Activated T-cell treated with anti-CD3 and anti-CD28 coated beads for 48 hours (primary cell): ENCODE measurements at regions not wholly inside any gene's neighbourhood (a gene's known extent, or its start where the extent isn't known, plus 50 kb on each side); places are given as distances from the start of the nearest gene placed in this dataset.
"Not testable (repeated sequence)": the region's sequence is repeated elsewhere in the genome, so short reads cannot be mapped to it uniquely, and the experiment has no call there.

Source experiments
- DNase-seq: peaks from one replicate; pipeline ENCODE4 v3.0.0-alpha.2; 2020; ENCODE audit warnings: low read depth

DNA sequence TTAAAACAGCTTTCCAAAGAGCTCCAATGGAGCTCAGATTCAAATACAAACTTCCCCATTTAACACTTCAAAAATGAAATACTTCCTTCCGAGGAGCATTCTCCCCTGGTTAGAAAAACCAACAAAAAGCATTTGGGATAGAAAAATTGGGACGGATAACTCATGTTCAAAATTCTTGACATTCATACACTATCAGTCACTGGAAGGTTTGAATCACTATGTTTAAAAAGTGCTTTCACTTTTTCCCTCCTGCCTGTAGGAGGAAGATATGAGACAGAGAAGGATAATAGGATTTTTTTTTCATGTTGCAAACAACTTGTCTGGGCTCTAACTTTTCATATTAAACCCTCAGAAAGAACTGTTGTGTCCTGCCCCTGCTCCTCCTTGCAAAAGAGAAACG lies 412.0 kb downstream of the ACTL7B start:
- no peak for DNase-seq

DNA sequence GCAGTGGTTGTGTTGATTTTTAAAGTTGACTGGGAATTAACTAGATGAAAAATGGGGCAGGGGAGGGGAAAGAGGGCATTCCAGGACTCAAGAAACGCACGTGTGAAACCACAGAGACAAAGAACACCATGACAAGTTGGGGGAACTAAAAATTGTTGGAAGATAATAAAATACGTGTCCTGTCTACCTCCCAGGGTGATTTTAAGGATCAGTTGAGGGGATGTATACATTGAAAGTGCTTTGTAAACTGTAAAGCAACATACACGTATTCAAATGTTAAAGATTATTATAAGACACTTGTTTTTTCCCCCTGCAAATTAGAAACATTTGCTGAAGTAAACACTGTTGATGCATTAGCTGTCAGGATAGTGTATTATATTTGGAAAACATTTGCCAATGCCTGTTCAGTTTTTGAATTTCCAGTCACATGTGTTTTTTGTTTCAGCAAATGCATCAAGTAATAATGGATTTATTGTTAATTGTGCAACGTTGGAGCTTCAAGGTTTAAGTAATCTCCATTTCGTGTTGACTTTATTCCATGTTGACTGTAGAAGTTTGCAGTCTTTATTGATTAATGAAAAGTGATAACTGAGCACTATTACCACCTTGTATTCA lies 412.7 kb downstream of the ACTL7B start:
- DNase-seq = no peak

DNA sequence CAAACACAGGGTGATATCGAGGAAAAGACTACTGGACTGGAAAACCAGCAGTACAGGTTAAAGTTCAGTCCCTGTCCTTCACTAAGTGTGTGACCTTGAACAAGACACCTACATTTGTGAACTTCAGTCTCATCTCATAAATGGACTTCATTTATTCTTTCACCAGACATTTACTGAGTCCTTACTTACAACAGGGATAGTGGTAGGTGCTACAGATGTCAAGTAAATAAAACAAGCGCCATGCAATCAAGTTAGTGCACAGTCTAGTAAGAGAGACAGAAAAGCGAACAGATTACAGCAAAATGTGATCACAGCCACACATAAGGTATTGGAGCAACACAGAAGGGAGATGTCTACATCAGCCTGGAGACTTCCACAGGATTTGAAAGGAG lies 413.2 kb downstream of the ACTL7B start:
- no peak for DNase-seq

DNA sequence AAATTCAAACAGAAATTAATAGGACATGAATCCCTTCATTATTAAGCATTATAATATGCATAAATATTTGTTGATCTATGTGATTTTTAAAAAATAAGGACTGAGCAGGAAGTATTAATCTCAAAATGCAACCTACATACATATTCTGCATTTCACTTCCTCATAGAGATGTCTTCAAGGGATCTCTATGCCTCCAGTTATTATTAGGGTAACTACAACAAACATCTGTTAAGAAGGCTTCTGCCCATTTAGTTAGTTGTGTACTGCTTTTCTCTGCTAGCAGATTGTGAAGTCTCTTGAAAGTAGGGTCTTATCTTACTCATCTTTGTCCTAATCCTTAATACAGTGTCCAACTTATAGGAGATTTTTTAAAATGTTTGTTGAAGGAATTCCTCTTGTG lies 414.1 kb downstream of the ACTL7B start:
- no peak for DNase-seq

DNA sequence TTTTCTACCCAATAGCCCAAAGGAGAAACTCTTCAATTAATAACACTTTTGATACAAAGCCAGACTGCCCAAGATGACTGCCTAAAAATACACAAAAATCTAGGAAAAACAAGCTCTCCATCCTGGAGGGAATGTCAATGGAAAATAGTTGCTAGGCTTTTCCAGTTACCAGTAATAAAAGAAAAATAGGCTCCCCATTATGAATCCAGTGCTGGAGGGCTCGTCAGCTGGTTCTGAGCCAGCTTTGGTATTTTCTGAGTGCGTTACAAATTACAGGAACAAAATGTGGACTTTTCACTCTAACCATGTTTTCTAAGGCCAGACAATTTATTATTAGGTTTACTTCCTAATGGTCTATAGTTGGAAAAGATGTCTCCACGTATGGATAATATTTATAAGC lies 414.5 kb downstream of the ACTL7B start:
- no peak for DNase-seq

DNA sequence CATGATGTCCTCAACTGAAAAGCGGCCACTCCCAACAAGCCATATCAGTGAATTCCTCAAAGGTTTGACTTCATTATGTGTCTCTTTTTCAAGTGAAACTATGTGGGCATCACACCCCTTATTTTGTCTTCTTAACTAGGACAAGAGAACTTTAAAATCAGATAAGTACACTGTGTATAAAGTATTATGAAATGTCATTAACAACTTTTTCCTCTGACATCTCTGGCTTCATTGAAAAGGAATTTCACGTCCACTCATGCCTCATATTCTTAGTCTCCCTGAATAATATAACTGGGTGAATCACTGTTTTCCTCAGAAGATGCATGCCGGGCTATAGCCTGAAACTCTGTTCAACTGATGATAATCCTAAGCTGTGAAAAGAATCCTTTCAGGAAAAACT lies 415.8 kb downstream of the ACTL7B start:
- DNase-seq = no peak

DNA sequence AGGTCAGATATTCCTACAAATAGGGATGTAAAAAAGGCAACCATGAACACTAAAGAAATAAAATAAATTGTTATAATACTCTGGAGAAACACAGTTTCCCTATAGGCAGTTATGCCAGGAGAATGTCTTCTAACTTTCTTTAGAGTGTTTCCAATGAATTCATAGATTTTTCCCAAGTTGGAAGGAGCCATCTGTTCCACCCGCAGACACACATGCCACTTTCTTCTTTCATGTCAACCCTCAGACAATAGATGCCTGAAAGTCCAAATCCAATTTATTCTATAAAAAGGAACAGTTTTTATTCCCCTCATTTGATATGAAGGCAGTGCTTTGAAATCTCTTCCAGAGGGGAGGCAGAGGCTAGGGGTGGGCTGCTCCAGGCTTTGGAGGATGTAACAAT lies 418.1 kb downstream of the ACTL7B start:
- no peak for DNase-seq

DNA sequence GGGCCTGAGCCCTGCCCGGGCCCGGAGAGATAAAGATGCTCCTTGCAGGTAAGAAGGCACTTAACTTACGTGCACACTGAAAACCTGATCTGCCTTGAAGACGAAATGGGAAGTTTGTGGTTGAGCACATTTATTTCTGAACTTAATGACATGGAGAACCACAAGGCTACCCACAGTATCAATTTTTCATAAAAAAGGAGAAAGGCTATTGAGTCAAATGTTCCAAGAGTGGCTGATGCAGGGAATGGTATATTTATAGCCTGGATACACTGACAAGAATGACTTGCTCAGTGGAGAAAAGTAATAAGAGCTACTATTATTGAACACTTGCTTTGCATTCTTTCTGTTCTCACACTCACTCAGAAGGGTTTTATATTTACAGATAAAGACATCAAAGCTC lies 419.3 kb downstream of the ACTL7B start:
- no peak for DNase-seq

DNA sequence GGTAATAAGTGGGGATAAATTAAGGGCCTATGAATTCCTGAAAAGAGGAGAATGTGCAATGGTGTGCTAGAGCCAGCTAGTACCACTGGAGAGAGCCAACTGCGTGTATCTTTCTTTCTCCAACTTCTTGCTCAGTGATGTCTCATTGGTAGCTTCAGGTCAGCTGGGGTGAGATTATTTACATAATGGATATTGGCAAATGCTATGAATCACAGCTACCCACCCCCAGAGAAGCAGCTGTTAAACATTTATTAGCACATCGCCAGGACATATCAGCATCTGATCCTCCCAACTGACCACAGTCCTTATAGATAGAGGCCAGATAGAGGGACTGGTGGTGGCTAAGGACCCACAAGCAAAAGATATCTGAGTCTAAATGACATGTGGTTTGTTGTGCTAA lies 421.3 kb downstream of the ACTL7B start:
- no peak for DNase-seq

DNA sequence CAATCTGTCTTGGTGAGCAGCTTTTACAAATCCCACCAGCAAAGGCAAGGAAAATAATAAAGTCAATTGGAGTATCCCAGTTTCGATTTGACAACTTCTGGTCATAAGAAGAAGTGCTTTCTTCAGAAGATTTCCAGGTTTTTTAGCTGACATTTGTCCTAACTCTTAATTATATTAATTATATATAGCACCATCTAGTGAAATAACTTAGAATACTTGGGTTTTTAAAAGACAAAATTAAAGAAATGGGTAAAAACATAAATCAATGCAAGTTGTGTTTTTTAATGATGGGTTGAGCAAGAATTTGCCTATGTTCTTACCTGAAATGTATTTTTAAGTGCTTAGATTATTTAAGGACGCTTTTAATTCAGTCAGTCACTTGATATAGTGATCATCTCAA lies 421.8 kb downstream of the ACTL7B start:
- no peak for DNase-seq

DNA sequence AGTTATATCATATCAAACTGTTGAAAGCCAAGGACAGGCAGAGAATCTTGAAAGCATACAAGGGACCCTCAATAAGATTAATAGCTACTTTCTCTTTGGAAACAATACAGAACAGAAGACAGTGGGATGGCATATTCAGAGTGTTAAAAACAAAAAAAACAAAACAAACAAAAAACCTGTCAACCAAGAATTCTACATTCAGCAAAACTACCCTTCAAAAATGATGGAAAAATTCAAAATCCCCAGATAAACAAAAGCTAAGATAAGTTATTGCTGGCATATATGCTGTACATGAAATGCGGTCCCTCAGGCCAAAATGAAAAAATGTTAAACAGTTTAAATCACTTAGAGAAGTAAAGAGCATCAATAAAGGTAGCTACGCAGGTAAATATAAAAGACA lies 425.1 kb downstream of the ACTL7B start:
- DNase-seq = no peak

DNA sequence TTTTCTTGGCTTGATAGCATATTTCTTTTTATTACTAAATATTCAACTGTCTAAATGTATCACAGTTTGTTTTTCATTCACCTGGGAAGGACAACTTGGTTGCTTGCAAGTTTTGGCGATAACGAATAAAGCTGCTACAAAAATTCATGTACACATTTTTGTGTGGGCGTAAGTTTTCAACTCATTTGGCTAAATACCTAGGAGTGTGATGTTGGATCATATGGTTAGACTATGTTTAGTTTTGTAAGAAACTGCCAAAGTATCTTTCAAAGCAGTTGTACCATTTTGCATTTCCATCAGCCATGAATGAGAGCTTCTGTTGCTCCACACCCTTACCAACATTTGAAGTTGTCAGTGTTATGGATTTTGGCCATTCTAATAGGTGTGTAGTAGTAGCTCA lies 428.0 kb downstream of the ACTL7B start:
- DNase-seq = no peak

DNA sequence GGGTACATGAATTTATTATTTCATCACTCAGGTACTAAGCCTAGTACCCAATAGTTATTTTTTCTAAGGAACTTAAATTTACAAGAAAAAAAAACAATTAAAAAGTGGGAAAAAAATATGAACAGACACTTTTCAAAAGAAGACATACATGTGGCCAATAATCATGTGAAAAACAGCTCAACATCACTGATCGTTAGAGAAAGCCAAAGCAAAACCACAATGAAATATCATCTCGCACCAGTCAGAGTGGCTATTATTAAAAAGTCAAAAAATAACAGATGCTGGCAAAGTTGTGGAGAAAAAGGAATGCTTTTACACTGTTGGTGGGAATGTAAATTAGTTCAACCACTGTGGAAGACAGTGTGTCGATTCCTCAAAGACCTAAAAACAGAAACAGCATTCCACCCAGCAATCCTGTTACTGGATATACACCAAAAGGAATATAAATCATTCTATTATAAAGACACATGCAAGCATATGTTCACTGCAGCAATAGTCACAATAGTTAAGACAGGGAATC lies 429.3 kb downstream of the ACTL7B start:
- not testable (repeated sequence) for DNase-seq

DNA sequence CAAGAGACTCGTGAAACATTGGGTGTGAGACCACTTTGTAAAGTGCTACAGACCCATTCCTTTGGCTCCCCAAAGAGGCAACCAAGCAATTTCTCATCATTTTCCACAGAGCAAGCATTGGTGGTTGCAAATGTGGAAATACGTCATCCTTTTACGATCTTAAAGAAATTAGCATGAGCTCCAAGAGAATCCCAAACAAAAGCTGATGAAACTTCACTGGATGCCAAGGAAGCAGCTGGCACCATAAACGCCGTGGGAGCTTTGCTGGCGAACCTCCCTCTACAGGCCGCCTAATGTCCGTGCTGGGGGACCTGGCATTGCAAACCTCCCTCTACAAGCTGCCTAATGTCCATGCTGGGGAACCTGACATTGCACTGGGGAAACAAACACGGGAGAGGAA lies 432.4 kb downstream of the ACTL7B start:
- no peak for DNase-seq

DNA sequence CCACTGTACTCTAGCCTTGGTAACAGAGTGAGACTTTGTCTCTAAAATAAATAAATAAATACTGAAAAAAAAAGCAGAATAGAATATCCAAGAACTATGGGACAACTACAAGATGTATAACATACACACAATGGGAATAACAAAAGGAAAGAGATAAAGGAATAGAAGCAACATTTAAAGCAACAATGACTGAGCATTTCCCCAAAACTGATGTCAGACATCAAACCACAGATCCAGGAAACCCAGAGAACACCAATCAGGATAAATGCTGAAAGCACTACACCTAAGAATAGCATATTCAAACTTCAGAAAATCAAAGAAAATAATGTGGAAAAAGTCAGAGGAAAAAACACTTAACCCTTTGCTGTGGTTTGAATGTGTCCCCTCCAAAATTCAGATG lies 436.4 kb downstream of the ACTL7B start:
- no peak for DNase-seq

DNA sequence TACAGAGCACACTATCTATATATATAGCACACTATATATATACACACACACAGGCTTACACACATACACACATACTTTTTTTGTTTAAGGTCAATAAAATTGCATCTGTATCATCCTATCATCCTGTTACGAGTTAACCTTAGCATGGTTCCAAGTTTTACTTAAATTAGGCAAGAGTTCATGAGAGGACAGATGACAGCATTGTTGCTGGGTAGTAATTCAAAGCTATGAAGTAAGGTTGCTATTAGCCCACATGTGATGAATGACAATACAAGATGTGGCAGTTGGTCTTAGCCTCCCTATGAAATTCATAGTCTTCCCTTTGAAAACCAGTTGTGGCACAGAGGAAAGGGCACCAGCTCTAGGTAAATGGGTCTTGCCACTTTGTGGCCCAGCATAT lies 438.1 kb downstream of the ACTL7B start:
- no peak for DNase-seq

DNA sequence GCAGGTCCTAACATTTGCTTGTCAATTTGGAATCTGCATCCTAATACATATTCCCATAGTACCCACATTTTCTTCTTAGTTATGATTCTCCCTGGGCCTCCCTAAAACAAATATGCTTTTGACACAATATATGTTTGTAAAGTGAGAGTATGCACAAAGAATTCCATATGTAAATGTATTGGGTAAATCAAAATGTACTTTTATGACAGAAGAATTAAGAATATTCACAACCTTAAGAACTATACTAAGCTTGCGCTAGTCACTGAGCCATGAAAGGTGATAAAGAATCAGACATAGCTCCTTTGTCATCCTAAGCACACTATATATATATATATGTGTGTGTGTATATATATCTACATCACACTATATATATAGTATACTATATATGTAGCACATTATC lies 438.5 kb downstream of the ACTL7B start:
- no peak for DNase-seq

DNA sequence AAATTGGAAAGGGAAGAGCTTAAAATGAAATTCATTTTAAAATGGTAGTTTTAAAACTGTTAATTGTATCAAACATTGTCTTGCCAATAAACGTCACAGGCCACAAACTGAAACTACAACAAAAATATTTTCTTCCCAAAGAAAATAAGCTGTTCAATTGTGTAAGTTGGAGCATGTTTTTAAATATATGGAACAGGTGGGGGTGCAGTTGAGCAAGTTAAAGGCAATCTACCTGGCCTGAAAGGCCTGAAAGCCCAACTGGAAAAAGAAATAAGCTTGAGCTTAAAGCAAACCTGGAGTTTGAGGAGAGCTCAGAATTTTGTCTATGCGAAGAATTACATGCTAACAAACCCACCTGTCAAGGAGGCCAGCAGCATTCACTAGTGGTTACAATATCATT lies 439.5 kb downstream of the ACTL7B start:
- DNase-seq = no peak

DNA sequence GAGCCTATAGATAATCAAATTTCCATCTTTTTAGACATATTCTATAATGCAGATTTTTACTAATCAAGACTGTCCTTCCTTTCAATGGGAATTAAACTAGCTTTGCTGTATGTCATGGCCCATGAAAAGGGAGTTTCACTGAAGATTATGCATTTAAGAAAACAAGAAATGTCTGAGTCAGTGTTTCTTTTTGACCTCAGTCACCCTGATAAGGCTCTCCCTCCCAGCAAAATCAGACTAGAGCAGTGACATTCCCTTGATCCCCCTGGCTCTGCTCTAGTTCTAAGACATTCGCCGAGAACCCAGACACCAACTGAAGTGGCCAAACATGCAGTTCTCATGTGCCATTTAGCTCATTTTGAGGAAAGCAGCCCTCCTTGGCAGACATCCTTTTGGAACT lies 442.0 kb downstream of the ACTL7B start:
- no peak for DNase-seq

DNA sequence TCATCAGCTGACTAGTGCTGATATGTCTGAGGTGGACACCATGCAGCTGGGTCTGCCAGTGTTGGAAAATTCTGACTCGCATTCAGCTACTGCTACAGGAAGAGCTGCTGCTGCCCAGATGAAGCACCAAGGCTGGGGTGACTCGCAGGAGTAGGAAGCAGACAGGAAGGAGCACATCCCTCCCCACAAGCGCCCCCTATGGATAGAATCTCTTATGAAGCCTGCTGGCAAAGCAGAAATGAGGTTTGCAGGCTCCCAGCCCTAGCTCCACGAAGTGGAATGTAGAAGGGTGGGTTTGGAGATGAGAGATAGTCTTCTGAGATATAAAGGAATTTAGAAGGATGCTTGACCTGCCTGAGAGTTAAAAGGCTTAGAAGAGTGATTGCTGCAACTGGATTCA lies 443.0 kb downstream of the ACTL7B start:
- DNase-seq = no peak

DNA sequence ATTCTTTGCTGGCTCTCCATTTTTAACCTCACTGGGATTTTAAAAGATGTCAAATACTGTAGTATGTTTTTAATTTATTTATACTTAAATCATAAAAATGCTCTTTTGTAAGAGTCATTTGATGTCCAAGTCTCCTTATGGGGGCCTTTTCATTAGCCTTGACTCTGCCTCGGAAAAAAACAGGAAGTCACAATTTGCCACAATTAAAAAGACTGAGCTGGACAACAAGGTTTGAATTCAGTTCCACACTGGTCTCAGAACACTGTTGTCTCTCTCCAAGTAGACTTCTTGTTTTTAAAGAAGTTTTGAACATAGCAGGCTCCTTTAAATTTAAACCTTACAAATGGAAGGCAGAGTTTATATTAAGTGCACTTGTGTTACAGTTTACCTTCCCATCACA lies 444.2 kb downstream of the ACTL7B start:
- no peak for DNase-seq

DNA sequence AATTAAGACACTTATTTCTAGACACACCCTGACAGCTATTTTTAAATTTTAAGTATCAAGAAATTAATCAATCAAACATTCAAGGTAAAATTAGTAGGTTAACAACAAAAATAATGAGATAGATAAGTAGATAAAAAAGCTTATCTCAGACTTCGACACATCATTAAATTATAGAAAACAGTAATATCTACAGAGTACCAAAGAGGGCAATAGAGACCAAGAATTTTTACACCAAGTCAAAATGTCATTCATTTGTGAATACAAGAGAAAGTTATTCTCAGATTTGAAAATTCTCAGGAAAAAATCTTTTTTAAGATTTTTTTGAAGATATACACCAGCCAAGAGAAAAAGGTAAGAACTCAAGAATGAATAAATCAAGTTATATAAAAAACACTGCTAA lies 445.6 kb downstream of the ACTL7B start:
- DNase-seq = no peak

DNA sequence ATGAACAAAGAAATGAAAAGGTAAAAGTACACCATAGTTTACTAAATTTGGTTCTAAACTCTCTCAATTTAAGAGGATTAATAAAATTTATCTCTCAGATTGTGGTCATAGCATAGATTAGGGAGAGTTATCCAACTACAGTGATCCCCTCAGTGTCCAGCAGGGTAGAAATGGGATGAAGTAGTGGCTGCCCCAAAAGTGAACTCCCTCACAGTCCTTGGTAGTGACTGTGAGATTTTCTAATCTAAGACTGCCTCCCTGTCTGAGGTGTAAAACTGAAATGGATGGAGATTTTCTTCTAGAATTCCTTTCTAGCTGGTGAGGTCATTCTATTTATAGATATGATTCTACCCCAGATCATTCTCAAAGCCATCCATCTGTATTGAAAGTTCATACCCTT lies 455.5 kb downstream of the ACTL7B start:
- no peak for DNase-seq

DNA sequence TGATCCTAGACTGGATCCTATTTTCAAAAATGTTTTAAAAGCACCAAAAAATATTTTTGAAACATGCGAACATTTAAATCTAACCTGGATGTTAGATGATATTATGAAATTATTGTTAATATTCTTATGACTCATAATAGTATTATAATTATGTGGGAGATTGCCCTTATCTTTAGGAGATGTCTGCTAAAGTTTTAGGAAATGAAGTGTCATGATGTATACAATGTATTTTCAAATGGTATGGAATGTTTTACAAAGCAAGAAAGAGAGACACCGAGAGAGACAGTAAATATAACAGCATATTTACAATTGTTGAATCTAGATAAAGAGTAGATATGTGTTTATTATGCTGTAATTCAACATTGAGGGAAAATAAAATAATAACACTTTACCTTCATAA lies 455.9 kb downstream of the ACTL7B start:
- DNase-seq = no peak

DNA sequence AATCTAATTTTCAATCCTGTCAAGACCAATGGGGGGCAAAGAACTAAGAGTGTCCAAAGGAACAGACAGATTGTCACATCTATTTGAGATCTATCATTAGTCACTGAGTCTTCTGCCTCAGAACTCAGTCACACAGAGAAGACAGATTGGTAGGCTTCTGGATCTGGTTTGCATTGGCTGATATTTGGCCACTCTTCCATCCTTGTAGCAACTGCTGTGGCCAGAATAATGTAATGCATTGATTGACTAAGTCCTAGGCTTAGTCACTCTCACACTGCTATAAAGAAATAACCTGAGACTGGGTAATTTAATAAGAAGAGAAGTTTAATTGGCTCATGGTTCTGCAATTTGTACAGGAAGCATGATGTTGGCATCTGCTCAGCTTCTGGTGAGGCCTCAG lies 458.5 kb downstream of the ACTL7B start:
- DNase-seq = no peak
